ENCODE measurements at regions not wholly inside any gene's neighbourhood (a gene's known extent, or its start where the extent isn't known, plus 50 kb on each side); places are given as distances from the start of the nearest gene placed in this dataset.
"Not testable (repeated sequence)": the region's sequence is repeated elsewhere in the genome, so short reads cannot be mapped to it uniquely, and the experiment has no call there.

GRCh38 chr4:25981749-25982148 is 67.7 kb downstream of the SMIM20 start:
- DNase-seq (ENCODE audit: low spot score), result no peak

GRCh38 chr4:25982962-25983361 is 68.9 kb downstream of the SMIM20 start:
- no peak for DNase-seq (ENCODE audit: low spot score)

- no peak for DNase-seq (ENCODE audit: low spot score)
Measured at GRCh38 chr4:25984266-25984665, 70.2 kb downstream of the SMIM20 start.

DNA sequence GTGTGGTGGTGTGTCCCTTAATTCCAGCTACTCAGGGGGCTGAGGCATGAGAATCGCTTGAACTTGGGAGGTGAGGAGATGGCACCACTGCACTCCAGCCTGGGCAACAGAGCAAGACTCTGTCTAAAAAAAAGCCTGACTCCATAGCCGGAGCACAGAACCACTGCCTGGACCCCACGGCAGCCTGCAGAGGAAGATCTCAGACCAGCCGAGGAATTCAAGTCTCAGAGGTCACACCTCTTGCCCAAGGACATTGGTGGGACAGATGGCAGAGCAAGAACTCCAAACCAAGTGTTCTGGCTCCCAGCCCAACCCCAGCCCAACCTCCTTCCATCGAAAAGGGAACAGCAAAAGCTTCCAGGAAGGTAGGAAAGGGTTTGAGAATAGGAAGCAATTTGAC is 70.8 kb downstream of the SMIM20 start:
- no peak for DNase-seq (ENCODE audit: low spot score)

DNA sequence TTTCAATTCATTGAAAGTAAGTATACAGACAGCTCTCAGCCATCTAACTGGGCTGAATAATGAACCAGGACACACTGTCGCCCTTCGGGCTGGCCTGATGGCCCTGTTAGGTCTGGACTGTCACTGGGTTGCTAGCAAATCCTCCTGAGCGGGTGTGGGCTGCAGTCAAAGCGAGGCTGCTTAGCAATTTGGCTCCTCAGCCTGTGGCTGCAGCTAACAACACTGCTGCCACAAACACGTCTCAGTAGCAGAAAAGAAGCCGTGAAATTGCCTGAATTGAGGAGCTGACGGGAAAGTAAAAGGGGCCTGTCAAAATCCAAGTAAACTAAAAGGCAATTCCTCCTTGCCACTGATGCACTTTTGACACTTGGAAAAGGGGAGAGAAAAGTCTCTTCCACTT is 72.8 kb downstream of the SMIM20 start:
- no peak for DNase-seq (ENCODE audit: low spot score)

DNA sequence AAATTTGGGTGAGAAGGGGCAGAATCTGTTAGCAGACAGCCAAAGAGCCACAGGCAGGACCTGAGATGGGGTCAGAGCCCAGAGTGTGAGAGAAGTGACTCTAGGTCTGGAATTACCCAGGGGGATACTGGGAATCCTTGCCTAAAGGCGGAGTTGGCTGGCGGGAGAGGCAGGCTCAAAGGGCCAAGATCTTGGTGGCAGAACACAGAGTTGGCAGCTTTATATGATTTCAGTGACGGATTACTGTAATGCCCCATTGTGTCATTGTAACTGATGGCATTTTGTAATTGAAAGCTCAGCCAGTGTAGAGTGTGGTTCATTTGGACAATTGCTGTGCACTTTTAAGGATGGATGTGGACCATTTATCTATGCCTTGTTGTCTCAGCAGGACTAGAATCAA is 77.3 kb downstream of the SMIM20 start:
- DNase-seq (ENCODE audit: low spot score), result no peak

DNA sequence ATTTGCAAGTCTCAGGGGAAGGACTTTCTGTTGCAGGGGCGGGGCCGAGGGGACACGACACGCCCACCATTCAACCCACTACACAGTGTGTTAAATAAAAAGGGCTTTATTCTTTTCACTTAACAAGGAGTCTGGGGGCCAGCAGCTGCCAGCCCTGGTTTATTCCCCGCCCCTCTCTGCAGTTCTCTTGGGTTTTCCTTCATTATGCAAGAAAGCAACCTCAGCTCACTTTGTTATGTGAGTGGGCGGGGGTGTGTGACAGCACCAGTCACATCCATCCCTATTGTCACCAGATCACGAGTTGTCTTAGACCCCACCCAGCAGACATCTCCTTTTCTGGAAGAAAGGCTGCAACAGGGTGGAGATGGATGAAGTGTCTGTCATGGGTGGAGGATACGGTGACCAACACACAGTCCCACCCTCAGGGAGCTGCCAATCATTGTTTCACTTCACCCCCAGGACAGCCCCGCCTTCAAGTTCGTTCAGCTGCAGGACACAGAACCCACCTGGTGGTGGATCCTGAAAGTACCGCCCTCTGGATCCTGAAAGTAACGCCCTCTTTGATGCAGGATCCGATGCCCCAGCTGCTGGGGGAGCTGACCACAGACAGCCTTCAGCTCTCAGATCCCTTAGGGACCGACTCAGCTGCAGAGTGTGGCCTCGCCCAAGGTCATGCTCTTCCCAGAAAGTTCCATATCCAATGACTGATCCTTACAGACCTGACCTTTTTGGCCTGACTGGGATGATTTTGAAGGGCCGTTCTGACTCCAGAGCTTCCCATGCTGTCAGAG is 79.6 kb downstream of the SMIM20 start:
- DNase-seq (ENCODE audit: low spot score), result peak; percentile 43

- DNase-seq (ENCODE audit: low spot score), result not testable (repeated sequence)
Measured at GRCh38 chr4:25994577-25994976, 80.6 kb downstream of the SMIM20 start.

DNA sequence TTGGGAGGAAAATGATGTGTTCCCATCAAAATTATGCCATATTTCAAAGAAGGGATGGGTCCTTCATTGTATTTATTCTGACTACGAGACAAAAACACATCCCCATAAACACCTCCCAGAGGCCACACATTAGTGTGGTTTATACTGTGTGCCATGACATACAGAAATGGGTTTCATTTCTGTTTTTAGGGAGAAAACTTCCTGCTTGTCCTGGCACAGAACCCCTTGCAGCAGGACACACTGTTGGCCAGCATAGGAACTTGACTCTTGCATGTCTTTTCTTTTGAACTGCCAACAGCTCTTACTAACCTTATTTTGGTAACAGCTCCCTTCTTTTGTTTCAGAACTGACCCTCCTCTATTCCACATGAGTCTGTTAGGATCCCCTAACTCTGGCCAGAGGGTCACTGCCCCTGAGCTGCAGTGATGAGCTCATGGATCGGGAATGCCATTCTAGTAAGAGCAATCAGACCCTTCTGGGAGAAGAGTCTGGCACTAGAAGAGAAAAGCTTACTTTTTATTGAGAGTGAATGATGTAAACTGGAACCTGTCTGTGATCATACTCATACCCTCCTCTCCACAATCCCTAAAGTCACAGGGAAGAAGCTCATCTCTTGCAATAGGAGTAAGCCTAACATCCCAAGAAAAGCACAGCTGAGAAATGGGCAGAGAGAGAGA is 86.4 kb downstream of the SMIM20 start:
- no peak for DNase-seq (ENCODE audit: low spot score)

DNA sequence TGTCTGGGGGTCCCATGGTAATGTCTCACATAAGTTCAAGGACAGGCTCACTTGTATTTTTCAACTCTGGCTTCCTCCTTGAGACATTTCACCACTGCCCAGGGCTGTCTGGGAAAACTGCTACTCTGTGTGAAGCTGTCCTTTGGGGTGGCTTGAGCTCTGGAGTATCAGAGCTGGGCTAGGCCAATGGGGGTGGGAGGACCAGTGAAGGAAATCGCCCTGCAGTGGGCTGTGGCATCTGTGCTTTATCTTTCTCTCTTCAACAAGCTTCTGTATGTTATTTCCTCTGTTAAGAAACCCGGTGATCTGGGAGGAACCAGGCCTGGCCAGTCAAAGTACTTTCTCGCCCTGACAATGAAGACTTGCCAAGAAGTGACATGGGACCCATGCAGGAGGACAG is 87.4 kb downstream of the SMIM20 start:
- DNase-seq (ENCODE audit: low spot score), result no peak

- DNase-seq (ENCODE audit: low spot score), result no peak
Measured at GRCh38 chr4:26001816-26002215, 87.8 kb downstream of the SMIM20 start.

DNA sequence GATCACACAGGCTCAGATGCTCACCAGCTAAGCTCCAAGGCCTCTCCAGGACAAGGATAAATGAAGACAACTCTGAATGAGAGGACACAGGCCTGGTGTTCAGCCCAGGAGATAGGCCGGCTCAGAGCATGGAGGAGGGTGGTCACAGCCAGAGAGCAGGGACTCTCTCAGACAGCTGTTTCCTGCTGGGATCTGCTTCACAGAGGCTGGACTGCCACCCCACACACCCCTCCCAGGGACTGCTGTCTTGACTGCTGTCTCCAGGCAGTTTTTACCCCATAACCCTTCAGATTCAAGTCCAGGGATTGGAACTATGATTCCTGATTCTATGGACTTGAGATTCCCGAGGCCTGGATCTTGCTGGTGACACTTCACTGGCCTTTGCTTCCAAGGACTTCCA is 89.0 kb downstream of the SMIM20 start:
- no peak for DNase-seq (ENCODE audit: low spot score)

DNA sequence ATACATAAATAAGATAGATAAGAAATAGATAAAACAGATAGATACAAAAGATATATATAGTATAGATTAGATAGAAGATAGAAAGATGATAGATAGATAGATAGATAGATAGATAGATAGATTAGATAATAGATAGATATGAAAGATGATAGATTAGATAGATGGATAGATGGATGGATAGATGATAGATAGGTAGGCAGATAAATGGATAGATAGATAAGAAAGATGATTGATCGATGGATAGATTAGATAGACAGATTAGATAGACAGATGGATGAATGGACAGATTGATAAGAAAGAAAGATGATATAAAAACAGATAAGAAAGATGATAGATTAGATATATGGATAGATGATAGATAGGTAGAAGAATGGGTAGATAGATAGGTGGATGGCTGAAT is 90.3 kb downstream of the SMIM20 start:
- DNase-seq (ENCODE audit: low spot score), result no peak

DNA sequence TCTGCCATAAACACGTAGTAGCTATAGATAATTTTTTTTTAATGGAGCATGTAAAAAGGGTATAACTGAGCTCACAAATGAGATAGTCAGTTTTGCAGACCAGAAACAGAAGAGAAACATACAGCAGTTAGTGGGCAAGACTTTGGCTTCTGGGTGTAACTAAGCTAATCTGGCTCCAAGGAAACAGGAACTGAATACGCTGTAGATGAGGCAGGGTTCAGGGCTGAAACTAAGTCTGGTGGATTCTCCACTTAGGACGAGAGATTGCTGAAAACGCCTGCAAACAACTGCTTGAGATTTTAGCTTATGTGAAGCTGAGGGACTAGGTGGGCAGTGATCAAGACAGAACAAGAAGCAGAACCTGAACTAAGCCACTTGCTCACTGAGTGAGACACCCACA is 91.7 kb downstream of the SMIM20 start:
- DNase-seq (ENCODE audit: low spot score), result no peak

GRCh38 chr4:26008737-26009136 is 94.7 kb downstream of the SMIM20 start:
- no peak for DNase-seq (ENCODE audit: low spot score)

DNA sequence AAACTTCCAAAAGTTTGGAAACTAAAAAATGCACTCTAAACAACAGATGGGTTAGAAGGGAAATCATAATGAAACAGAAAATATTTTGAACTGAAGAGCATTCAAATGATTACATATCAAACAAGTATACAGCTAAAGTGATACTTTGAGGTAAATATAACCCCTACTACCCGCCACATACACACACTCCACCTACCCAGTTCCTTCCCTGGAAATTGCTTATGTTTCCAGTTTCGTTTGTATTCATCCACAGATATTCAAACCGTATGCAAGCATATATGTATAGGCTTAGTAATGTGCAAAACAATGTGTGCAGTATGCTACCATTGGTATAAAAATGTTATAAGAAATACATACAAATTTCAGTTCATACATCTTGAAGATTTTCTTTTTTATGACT is 95.5 kb downstream of the SMIM20 start:
- no peak for DNase-seq (ENCODE audit: low spot score)

GRCh38 chr4:26010304-26010703 is 96.3 kb downstream of the SMIM20 start:
- DNase-seq (ENCODE audit: low spot score), result no peak

GRCh38 chr4:26013629-26014028 is 99.6 kb downstream of the SMIM20 start:
- no peak for DNase-seq (ENCODE audit: low spot score)

- no peak for DNase-seq (ENCODE audit: low spot score)
Measured at GRCh38 chr4:26015133-26015651, 101.2 kb downstream of the SMIM20 start.

DNA sequence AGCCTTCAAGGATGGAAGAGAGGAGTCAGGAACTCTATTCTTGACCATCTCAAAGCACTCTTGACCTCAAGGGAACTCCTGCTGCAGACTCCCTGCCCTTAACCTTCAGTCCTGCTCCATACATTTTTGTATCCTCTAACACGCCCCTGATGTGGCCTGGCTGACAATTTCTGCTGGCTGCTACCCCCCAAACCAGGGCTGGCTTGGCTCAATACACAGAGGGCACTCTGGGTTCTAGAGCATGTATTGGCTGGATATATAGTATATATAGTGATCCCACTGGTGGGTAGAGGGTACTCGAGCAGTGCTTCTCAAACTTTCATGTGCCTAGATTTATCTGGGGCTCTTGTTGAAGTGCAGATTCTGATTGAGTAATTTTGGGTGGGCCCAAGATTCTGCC is 101.9 kb downstream of the SMIM20 start:
- DNase-seq (ENCODE audit: low spot score), result no peak

DNA sequence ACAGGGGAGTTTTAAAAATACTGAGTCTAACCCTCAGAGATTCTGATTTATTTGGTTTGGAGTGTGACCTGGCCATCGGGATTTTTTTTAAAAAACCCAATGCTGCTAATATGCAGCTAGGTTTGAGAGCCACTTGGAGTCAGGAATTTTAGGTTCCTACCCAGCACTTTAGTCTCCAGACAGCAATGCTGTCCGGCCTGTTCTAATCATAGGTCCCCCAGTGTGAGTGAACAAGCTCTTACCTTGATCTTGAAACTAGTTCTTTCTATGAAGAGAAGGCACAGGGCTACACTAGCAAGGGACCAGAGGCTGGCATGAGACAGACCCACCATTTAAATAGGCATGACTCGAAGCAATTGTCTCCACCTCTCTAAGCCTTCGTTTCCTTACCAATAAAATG is 103.5 kb downstream of the SMIM20 start:
- no peak for DNase-seq (ENCODE audit: low spot score)

DNA sequence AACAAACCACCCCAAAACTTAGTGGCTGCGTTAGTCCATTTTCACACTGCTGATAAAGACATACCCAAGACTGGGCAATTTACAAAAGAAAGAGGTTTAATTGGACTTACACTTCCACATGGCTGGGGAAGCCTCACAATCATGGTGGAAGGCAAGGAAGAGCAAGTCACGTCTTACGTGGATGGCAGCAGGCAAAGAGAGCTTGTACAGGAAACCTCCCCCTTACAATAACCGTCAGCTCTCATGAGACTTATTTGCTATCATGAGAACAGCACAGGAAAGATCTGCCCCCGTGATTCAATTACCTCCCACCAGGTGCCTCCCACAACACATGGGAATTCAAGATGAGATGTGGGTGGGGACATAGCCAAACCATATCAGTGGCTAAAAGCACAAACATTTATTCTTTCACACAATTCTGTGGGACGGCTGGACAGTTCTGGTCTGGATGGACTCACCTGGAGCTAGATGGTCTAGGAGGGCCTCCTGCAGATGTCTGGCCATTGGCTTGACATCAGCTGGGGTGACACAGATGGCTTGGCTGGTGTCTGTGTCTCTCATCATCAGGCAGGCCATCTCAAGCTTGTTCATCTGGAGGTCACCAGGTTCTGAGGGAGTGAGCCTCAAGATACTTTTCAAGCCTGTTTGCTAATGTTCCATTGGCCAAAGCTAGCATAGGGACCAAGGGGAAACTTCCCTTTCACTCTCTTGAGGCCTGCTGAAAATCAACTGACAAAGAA is 104.1 kb downstream of the SMIM20 start:
- DNase-seq (ENCODE audit: low spot score), result not testable (repeated sequence)

Data from mesenteric fat pad (tissue), 1 donor.